ENCODE measurements at regions not wholly inside any gene's neighbourhood (a gene's known extent, or its start where the extent isn't known, plus 50 kb on each side); places are given as distances from the start of the nearest gene placed in this dataset.
"Not testable (repeated sequence)": the region's sequence is repeated elsewhere in the genome, so short reads cannot be mapped to it uniquely, and the experiment has no call there.

DNA sequence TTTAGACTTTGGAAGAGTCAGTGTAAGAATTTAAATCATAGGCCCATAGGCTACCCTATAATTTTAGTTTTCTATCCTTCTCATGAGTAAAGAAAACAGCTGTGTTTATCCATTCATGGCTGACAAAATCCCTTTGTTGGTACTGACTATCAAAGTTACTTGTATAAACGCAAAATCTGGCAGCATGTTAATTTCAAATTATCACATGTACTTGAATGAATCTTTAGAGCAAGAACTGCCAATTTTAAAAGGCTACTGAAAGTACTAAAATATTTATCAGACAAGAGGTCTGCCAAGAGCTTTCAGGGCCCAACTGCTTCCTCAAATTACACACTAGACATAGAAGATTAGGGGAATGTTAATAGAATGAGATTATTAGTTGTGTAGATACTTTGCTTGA, 66.6 kb downstream of the MYL12B start:
- no peak for DNase-seq (ENCODE audit: low read depth)

DNA sequence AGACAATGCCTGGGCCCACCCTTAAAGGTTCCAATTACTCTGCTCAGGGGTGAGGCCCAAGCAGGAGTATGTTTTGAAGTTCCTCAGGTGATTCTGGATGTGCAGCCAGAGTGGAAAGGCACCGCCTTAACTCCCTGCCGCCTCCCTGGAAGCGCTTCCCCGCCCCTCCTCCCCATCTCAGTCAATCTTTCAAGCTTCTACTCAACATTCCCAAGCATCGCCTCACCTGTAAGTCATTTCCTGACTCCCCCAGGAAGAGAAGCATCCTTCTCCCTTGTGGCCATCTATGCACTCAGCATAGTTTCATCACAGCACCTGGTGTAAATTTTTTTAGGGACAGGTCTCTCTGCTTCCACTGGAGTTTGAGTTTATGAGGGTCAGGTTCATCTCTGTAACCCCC, 67.5 kb downstream of the MYL12B start:
- no peak for DNase-seq (ENCODE audit: low read depth)

- DNase-seq (ENCODE audit: low read depth), result no peak
Measured at GRCh38 chr18:3329872-3330271, 67.9 kb downstream of the MYL12B start.

- no peak for DNase-seq (ENCODE audit: low read depth)
Measured at GRCh38 chr18:3330622-3331021, 68.7 kb downstream of the MYL12B start.

DNA sequence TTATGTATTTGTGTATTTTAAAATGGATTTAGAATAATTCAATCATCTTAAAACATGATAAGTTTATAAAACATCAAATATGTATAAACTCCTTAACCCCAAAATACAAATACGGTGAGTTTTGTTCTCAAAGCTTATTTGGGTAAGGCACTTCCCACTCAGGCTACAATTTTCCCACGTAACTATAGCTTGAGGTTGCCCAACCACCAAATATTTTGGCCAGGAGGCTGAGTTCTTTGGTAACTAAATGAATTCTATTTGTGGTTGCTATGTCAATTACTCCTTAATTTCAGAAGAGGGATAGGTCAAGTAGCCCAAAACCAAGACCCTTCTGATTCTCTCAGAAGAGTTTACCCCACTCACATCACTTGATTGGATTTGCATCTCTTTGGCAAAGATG, 70.4 kb downstream of the MYL12B start:
- DNase-seq (ENCODE audit: low read depth), result no peak

DNA sequence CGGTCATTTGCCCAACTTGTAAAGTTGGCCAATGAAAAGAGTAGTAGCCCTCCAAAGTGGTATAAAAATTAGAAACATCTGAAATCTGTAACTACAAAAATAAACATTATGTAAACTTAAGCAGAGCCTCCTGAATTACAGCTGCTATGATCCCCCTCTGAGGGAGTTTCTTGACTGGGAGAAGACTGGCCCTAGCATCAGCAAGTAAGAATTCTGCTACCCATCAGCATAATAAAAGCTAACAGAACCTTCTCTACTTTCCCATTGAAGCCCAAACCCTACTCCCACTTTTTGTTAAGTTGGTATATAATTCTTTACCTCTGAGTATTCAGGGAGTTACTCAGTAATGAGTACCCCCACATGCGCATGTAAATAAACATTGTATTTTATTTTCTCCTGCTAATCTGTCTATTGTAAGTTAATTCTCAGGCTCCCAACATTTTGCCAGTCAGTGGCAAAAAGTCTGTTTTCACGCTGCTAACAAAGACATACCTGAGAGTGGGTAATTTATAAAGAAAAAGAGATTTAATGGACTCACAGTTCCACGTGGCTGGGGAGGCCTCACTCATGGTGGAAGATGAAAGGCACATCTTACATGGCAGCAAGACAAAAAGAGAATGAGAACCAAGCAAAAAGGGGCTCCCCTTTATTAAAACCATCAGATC, 71.3 kb downstream of the MYL12B start:
- DNase-seq (ENCODE audit: low read depth), result no peak

- no peak for DNase-seq (ENCODE audit: low read depth)
Measured at GRCh38 chr18:3333721-3334386, 71.9 kb downstream of the MYL12B start.

DNA sequence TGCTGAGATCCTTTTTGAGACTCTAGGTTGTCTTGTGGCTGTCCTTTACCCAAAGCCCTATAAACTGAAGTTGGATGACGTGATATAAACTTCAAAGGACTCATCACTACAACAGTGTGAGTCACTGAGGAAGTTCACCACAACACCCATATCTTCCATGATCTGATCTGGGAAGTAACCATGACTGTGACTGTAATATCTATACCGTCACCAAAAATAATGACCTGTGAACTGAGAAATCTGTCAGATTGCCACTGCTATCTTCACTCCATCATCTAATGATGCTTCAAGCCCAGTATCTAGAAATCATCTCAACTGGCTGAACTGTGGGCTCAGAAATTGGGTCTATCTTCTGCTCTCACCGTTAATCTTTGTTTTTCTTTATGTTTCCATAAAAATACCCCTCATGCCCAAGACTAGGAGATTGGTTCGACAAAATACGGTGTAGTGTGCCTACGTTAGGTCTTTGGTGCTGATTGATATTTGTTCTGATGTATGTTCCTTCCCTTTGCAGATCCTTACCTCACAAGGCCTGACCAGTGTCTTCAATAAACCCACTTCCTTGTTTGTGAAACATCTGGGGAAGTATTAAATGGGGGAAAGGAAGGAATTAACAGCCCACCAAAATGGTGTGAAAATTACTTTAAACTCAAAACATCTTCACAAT, 78.2 kb downstream of the MYL12B start:
- DNase-seq (ENCODE audit: low read depth), result no peak

DNA sequence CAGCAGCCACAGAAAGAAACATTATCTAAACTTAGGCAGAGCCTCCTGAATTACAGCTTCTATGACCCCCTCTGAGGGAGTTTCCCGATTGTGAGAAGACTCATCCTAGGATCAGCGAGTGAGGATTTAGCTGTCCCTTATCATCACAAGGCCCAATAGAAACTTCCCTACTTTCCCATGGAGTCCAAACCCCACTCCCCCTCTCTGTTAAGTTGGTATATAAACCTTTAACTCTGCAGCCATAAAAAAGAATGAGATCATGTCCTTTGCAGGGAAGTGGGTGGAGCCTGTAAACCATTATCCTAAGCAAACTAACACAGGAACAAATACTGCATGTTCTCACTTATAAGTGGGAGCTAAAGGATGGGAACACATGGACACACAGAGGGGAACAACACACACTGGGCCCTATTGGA, 78.8 kb downstream of the MYL12B start:
- DNase-seq (ENCODE audit: low read depth), result no peak

DNA sequence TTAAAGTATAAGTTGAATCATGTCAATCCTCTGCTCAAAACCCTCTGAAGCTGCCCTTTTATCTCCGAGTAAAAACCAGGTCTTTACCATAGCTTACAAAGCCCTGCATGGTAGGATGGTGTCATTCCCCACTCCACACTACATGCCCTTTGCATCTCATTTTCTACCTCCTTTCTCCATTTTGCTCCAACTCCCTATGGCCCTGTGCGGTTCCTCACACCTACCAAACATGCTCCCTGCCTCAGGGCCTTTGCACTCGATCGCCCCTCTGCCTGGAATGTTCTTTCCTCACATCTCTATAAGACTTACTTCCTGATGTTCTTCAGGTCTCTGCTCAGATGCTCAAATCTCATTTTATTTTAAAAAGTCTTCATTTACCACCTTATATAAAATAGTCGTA, 80.7 kb downstream of the MYL12B start:
- no peak for DNase-seq (ENCODE audit: low read depth)

GRCh38 chr18:3345452-3345851, 83.5 kb downstream of the MYL12B start:
- DNase-seq (ENCODE audit: low read depth), result no peak

- DNase-seq (ENCODE audit: low read depth), result no peak
Measured at GRCh38 chr18:3345885-3346284, 84.0 kb downstream of the MYL12B start.

DNA sequence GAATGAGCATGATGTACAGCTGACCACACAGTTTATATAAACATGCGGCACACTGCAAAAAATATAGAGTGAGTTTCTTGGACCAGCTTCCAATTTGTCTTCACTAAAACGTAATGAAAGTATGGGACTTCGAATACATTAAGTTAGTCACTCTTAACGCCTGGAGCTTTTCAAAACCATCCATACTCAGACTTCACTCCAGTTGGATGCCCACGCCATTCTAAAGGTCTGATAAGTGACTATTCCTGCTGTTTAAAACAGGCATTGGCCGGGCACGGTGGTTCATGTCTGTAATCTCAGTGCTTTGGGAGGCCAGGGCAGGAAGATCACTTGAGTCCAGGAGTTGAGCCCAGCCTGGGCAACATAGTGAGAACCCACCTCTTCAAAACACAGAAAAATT, 84.6 kb downstream of the MYL12B start:
- DNase-seq (ENCODE audit: low read depth), result no peak

- DNase-seq (ENCODE audit: low read depth), result no peak
Measured at GRCh38 chr18:3347286-3347803, 85.4 kb downstream of the MYL12B start.

DNA sequence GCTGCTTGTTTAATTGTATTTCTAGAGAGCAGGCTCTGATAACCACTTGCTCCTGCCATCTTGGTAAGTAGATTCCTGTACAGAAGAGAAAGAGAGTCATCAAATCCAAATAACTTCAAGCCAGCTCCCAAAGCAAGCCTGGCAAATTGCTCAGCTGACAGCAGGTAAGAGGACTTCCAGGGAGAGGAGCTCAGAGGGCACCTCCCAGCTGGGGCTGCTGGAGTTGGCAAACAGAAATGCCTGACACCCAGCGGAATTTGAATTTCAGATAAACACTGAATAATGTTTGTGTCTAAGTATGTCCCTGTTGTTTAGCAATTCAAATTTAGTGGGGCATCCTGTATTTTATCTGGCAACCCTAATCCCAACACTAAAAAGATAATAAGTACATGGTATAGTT, 86.2 kb downstream of the MYL12B start:
- no peak for DNase-seq (ENCODE audit: low read depth)

DNA sequence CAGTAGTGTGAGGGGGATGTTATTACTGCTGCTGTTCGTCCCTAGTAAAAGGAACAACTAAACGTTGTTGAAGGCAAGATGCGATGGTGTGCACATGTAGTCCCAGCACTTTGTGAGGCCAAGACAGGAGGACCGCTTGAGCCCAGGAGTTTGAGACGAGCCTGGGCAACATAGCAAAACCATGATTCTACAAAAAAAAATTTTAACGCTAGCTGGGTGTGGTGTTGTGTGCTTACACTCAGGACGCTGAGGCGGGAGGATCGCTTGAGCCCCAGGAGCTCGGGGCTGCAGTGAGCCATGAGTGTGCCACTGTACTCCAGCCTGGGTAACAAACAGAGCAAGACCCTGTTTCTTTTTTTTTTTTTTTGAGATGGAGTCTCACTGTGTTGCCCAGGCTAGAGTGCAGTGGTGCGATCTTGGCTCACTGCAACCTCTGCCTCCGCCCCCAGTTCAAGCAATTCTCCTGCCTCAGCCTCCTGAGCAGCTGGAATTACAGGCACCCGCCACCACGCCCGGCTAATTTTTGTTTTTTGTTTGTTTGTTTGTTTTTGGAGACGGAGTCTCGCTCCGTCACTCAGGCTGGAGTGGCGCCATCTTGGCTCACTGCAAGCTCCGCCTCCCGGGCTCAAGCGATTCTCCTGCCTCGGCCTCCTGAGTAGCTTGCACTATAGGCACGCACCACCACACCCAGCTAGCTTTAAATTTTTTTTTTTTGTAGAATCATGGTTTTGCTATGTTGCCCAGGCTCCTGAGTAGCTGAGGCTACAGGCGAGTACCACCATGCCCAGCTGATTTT, 87.3 kb downstream of the MYL12B start:
- not testable (repeated sequence) for DNase-seq (ENCODE audit: low read depth)

- no peak for DNase-seq (ENCODE audit: low read depth)
Measured at GRCh38 chr18:3350021-3350420, 88.1 kb downstream of the MYL12B start.

GRCh38 chr18:3350566-3351527, 88.9 kb downstream of the MYL12B start:
- no peak for DNase-seq (ENCODE audit: low read depth)

DNA sequence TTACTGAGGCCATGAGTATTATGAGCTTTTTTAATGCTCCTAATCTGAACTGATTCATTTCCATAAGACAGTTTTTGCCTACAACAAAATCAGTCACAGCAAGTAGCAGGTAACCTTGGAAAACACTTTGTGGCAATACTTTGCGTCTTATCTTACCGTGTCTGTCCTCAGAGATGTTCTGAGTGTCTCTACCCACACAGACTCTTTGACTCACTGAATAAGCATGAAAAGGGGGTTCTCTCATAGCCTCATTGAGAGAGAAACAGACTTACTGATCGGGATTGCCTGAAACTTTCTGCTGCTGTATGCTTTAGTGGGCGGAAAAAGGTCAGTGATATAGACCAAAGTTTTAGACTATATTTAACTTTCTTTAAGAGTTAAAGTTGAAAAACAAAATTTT, 92.6 kb downstream of the MYL12B start:
- no peak for DNase-seq (ENCODE audit: low read depth)

DNA sequence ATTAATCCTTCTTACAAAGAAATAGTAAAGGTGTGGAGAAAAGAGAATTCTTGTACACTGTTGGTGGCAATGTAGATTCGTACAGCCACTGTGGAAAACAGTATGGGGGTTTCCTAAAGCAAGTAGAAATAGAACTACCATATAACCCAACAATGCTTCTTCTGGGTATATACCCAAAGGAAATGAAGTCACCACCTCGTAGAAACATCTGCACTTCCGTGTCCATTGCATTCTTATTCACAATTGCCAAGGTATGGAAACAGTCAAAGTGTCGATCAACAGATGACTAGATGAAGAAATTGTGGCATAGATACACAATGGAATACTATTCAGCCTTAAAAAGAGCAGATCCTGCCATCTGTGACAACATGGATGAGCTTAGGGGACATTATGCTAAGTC, 93.4 kb upstream of the TGIF1 start:
- DNase-seq (ENCODE audit: low read depth), result no peak

DNA sequence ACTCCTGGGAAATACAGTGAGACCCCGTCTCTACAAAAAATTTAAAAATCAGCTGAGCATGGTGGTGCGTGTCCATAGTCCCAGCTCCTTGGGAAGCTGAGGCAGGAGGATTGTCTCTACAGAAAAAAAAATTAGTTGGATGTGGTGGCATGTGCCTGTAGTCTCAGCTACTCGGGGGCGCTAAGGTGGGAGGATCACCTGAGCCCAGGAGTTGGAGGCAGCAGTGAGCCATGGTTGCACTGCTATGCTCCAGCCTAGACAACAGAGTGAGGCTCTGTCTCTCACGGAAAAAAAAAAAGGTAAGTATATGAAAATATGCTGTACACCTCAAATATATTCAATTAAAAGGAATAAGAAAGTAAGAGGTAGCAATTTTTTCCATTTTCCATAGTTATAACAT, 92.5 kb upstream of the TGIF1 start:
- DNase-seq (ENCODE audit: low read depth), result no peak
